HG03066 (cell line): ENCODE measurements at regions not wholly inside any gene's neighbourhood (a gene's known extent, or its start where the extent isn't known, plus 50 kb on each side); places are given as distances from the start of the nearest gene placed in this dataset.

Experiments used
- ATAC-seq: cut with Tn5 transposase; IDR thresholded peaks from one replicate; pipeline ENCODE4 v1.9.1; 2021; ENCODE audit warnings: low read depth; ENCODE audit not compliant: unreplicated experiment

- no peak for ATAC-seq
These were observed 515.0 kb downstream of the EFNA5 start for GRCh38 chr5:107155707-107156106.

- no peak for ATAC-seq
These were observed 516.1 kb downstream of the EFNA5 start for GRCh38 chr5:107154593-107154992.

- ATAC-seq = no peak
These were observed 517.5 kb downstream of the EFNA5 start for GRCh38 chr5:107153283-107153682.

GRCh38 chr5:107149243-107150005 lies 521.3 kb downstream of the EFNA5 start:
- ATAC-seq = peak; percentile 95

- ATAC-seq = no peak
These were observed 523.1 kb downstream of the EFNA5 start for GRCh38 chr5:107147589-107147988.

GRCh38 chr5:107146901-107147300 lies 523.8 kb downstream of the EFNA5 start:
- ATAC-seq = no peak

GRCh38 chr5:107135391-107135790 lies 535.3 kb downstream of the EFNA5 start:
- no peak for ATAC-seq

GRCh38 chr5:107134931-107135330 lies 535.8 kb downstream of the EFNA5 start:
- ATAC-seq = no peak

GRCh38 chr5:107129051-107129450 lies 541.7 kb downstream of the EFNA5 start:
- ATAC-seq = no peak

GRCh38 chr5:107127878-107128277 lies 542.9 kb downstream of the EFNA5 start:
- ATAC-seq = no peak

GRCh38 chr5:107126341-107126740 lies 544.4 kb downstream of the EFNA5 start:
- no peak for ATAC-seq

- ATAC-seq = no peak
These were observed 546.4 kb downstream of the EFNA5 start for GRCh38 chr5:107124376-107124775.

GRCh38 chr5:107123014-107123413 lies 547.7 kb downstream of the EFNA5 start:
- ATAC-seq = no peak

GRCh38 chr5:107121793-107122519 lies 548.8 kb downstream of the EFNA5 start:
- no peak for ATAC-seq

- ATAC-seq = no peak
These were observed 551.1 kb downstream of the EFNA5 start for GRCh38 chr5:107119656-107120055.

GRCh38 chr5:107118184-107119019 lies 552.3 kb downstream of the EFNA5 start:
- ATAC-seq = no peak

- no peak for ATAC-seq
These were observed 558.5 kb downstream of the EFNA5 start for GRCh38 chr5:107112216-107112615.

GRCh38 chr5:107104040-107104995 lies 566.4 kb downstream of the EFNA5 start:
- ATAC-seq = peak; percentile 89

- ATAC-seq = no peak
These were observed 567.2 kb downstream of the EFNA5 start for GRCh38 chr5:107103522-107103921.

GRCh38 chr5:107100121-107100520 lies 570.6 kb downstream of the EFNA5 start:
- ATAC-seq = no peak
